HG03060 (cell line): ENCODE measurements at regions not wholly inside any gene's neighbourhood (a gene's known extent, or its start where the extent isn't known, plus 50 kb on each side); places are given as distances from the start of the nearest gene placed in this dataset.

Experiments used
- ATAC-seq: cut with Tn5 transposase; IDR thresholded peaks from one replicate; pipeline ENCODE4 v1.9.1; 2021; ENCODE audit warnings: low read depth, moderate number of reproducible peaks; ENCODE audit not compliant: unreplicated experiment

GRCh38 chr6:105992315-105992961 lies 93.7 kb upstream of the PRDM1 start:
- peak; percentile 86 for ATAC-seq

GRCh38 chr6:105991561-105992314 lies 94.4 kb upstream of the PRDM1 start:
- ATAC-seq = peak; percentile 4

GRCh38 chr6:105990151-105990550 lies 96.0 kb upstream of the PRDM1 start:
- ATAC-seq = no peak

- no peak for ATAC-seq
Observed at GRCh38 chr6:105988812-105989577, 97.1 kb upstream of the PRDM1 start.

GRCh38 chr6:105988321-105988720 lies 97.8 kb upstream of the PRDM1 start:
- ATAC-seq = no peak

GRCh38 chr6:105987516-105987915 lies 98.6 kb upstream of the PRDM1 start:
- ATAC-seq = no peak

GRCh38 chr6:105986998-105987397 lies 99.1 kb upstream of the PRDM1 start:
- ATAC-seq = no peak

- ATAC-seq = no peak
Observed at GRCh38 chr6:105985816-105986632, 100.1 kb upstream of the PRDM1 start.

GRCh38 chr6:105985098-105985815 lies 100.9 kb upstream of the PRDM1 start:
- no peak for ATAC-seq

- no peak for ATAC-seq
Observed at GRCh38 chr6:105983763-105984162, 102.4 kb upstream of the PRDM1 start.

GRCh38 chr6:105982761-105983540 lies 103.2 kb upstream of the PRDM1 start:
- no peak for ATAC-seq

GRCh38 chr6:105981888-105982358 lies 104.2 kb upstream of the PRDM1 start:
- ATAC-seq = no peak

GRCh38 chr6:105981002-105981887 lies 104.9 kb upstream of the PRDM1 start:
- no peak for ATAC-seq

GRCh38 chr6:105978974-105979373 lies 107.2 kb upstream of the PRDM1 start:
- no peak for ATAC-seq

- ATAC-seq = no peak
Observed at GRCh38 chr6:105977934-105978504, 108.1 kb upstream of the PRDM1 start.

- ATAC-seq = no peak
Observed at GRCh38 chr6:105974986-105975385, 111.2 kb upstream of the PRDM1 start.

- no peak for ATAC-seq
Observed at GRCh38 chr6:105972440-105972839, 113.7 kb upstream of the PRDM1 start.
